MM.1S (cell line): ENCODE measurements at regions not wholly inside any gene's neighbourhood (a gene's known extent, or its start where the extent isn't known, plus 50 kb on each side); places are given as distances from the start of the nearest gene placed in this dataset.

Source experiments
- DNase-seq: peaks from one replicate; pipeline ENCODE4 v3.0.0-alpha.2; 2015
- H2AFZ ChIP-seq: fragments of 300-600 bp; sonication (generic); 2 replicates; pipeline ENCODE4 v1.6.0; 2016; ENCODE audit warnings: antibody characterized with exemption, low read length
- H3F3A ChIP-seq: fragments of 300-600 bp; sonication (generic); 2 replicates; pipeline ENCODE4 v1.6.1; 2016; ENCODE audit warnings: mild to moderate bottlenecking, antibody characterized with exemption, low read length, moderate library complexity, mixed read lengths; ENCODE audit not compliant: insufficient read depth
- H3K27ac ChIP-seq: fragments of 300-600 bp; sonication (generic); 2 replicates; pipeline ENCODE4 v1.5.1; 2016; ENCODE audit warnings: mild to moderate bottlenecking, low read length
- H3K27me3 ChIP-seq: fragments of 300-600 bp; sonication (generic); replicated peaks from 2 replicates; pipeline ENCODE4 v1.6.0; 2016; ENCODE audit warnings: low read length; ENCODE audit not compliant: insufficient read depth
- H3K36me3 ChIP-seq: fragments of 300-600 bp; sonication (generic); replicated peaks from 2 replicates; pipeline ENCODE4 v1.6.1; 2016; ENCODE audit warnings: mild to moderate bottlenecking, low read length, mixed read lengths; ENCODE audit not compliant: insufficient read depth
- H3K4me1 ChIP-seq: fragments of 300-600 bp; sonication (generic); 2 replicates; pipeline ENCODE4 v1.6.1; 2016; ENCODE audit warnings: low read length, mixed read lengths
- H3K4me2 ChIP-seq: fragments of 300-600 bp; sonication (generic); 2 replicates; pipeline ENCODE4 v1.6.0; 2016; ENCODE audit warnings: low read depth, low read length
- H3K4me3 ChIP-seq: fragments of 300-600 bp; sonication (generic); 2 replicates; pipeline ENCODE4 v1.5.1; 2016; ENCODE audit warnings: low read length, mixed read lengths
- H3K79me2 ChIP-seq: fragments of 300-600 bp; sonication (generic); 2 replicates; pipeline ENCODE4 v1.6.1; 2016; ENCODE audit warnings: mixed run types, low read length, mixed read lengths
- H3K9ac ChIP-seq: fragments of 300-600 bp; sonication (generic); 2 replicates; pipeline ENCODE4 v1.6.1; 2016; ENCODE audit warnings: low read length, mixed read lengths
- H3K9me2 ChIP-seq: fragments of 300-600 bp; sonication (generic); replicated peaks from 2 replicates; pipeline ENCODE4 v1.6.1; 2016; ENCODE audit warnings: mild to moderate bottlenecking, low read length, mixed read lengths; ENCODE audit not compliant: insufficient read depth
- H3K9me3 ChIP-seq: fragments of 300-600 bp; sonication (generic); replicated peaks from 2 replicates; pipeline ENCODE4 v1.6.1; 2016; ENCODE audit warnings: mild to moderate bottlenecking, low read length, mixed read lengths; ENCODE audit not compliant: insufficient read depth
- H4K20me1 ChIP-seq: fragments of 300-600 bp; sonication (generic); 2 replicates; pipeline ENCODE4 v1.6.1; 2016; ENCODE audit warnings: mild to moderate bottlenecking, low read length, moderate library complexity, mixed read lengths; ENCODE audit not compliant: insufficient read depth
- EZH2 ChIP-seq: fragments of 300-600 bp; sonication (generic); optimal IDR thresholded peaks from 2 replicates; pipeline ENCODE3; 2017; ENCODE audit warnings: low read depth, mild to moderate bottlenecking, antibody characterized with exemption, low read length, mixed read lengths
- EZH2phosphoT487 ChIP-seq: fragments of 300-600 bp; sonication (generic); IDR thresholded peaks from 2 replicates; pipeline ENCODE4 v1.6.1; 2018; ENCODE audit warnings: antibody characterized with exemption, low read length
- TF ChIP-seq, protein P1 (sequence below): fragments of 300-600 bp; sonication (generic); IDR thresholded peaks from 2 replicates; pipeline ENCODE4 v1.5.1; 2016; ENCODE audit warnings: antibody characterized with exemption, low read length, mixed read lengths

DNA sequence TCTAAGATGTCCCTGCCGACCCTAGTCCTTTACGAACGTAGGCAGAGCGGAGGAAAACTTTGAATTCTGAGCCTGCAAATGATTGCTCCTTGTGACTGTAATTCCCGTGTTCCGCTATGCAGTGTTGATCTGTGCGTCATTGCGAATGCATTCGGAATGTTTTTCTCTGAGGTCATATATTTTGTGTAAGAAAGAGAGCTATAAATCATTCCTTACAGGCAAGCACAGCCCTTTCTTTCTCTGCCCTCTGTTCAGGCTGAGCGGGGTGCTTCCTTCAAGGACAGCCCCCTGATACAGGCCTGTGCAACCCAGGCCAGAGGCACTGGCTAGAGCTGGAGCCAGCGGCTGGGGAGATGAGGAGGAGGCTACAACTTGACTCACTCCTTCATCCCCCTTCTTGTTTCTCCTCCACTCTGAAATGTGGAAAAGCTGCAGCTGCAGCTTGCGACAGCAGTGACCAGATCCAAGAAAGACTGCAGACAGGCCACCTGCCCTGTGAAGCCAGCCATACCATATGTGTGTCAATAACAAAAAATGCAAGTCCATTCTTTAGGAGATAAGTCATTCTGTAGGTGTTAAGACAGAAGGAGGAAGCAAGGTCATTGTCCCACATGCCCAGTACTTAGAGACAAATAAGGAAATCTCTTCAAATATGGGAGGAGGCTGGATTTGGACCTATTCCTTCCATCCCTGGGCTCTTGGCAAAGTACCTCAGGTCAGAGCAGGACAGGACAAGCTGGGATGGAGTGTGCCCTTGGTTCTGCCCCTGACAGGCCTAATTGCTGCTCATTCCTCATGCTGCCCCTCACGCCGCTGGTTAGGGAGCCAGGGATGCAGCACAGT, 345.7 kb upstream of the WWC1 start:
- H3K36me3 ChIP-seq, result no peaks in the 10 kb centered on the region
- no peaks in the 10 kb centered on the region for H3K27me3 ChIP-seq
- no peaks in the 10 kb centered on the region for H3F3A ChIP-seq
- H2AFZ ChIP-seq, result no peak overlapping the region
- no peaks in the 10 kb centered on the region for H3K4me1 ChIP-seq
- TF ChIP-seq, protein P1, sequence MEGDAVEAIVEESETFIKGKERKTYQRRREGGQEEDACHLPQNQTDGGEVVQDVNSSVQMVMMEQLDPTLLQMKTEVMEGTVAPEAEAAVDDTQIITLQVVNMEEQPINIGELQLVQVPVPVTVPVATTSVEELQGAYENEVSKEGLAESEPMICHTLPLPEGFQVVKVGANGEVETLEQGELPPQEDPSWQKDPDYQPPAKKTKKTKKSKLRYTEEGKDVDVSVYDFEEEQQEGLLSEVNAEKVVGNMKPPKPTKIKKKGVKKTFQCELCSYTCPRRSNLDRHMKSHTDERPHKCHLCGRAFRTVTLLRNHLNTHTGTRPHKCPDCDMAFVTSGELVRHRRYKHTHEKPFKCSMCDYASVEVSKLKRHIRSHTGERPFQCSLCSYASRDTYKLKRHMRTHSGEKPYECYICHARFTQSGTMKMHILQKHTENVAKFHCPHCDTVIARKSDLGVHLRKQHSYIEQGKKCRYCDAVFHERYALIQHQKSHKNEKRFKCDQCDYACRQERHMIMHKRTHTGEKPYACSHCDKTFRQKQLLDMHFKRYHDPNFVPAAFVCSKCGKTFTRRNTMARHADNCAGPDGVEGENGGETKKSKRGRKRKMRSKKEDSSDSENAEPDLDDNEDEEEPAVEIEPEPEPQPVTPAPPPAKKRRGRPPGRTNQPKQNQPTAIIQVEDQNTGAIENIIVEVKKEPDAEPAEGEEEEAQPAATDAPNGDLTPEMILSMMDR, result no peak
- no peak for TF ChIP-seq EZH2phosphoT487
- no peak for TF ChIP-seq EZH2
- H3K9me2 ChIP-seq, result no peaks in the 10 kb centered on the region
- H3K9me3 ChIP-seq, result no peaks in the 10 kb centered on the region
- no peak for DNase-seq
- H3K9ac ChIP-seq, result no peak overlapping the region
- no peaks in the 10 kb centered on the region for H3K79me2 ChIP-seq
- no peak overlapping the region for H3K4me3 ChIP-seq
- H3K4me2 ChIP-seq, result no peak overlapping the region
- no peak overlapping the region for H3K27ac ChIP-seq
- H4K20me1 ChIP-seq, result no peaks in the 10 kb centered on the region

GRCh38 chr5:167947306-167947705, 344.1 kb upstream of the WWC1 start:
- no peaks in the 10 kb centered on the region for H3F3A ChIP-seq
- H3K79me2 ChIP-seq, result no peaks in the 10 kb centered on the region
- H3K27me3 ChIP-seq, result no peaks in the 10 kb centered on the region
- no peaks in the 10 kb centered on the region for H3K36me3 ChIP-seq
- TF ChIP-seq, protein P1, result no peak
- TF ChIP-seq EZH2phosphoT487, result no peak
- H3K4me1 ChIP-seq, result no peaks in the 10 kb centered on the region
- no peak for DNase-seq
- no peaks in the 10 kb centered on the region for H4K20me1 ChIP-seq
- H3K4me3 ChIP-seq, result no peak overlapping the region
- H3K4me2 ChIP-seq, result no peak overlapping the region
- no peak overlapping the region for H3K27ac ChIP-seq
- no peaks in the 10 kb centered on the region for H3K9me3 ChIP-seq
- no peak overlapping the region for H3K9ac ChIP-seq
- H3K9me2 ChIP-seq, result no peaks in the 10 kb centered on the region
- no peak overlapping the region for H2AFZ ChIP-seq

- no peaks in the 10 kb centered on the region for H3F3A ChIP-seq
- no peaks in the 10 kb centered on the region for H4K20me1 ChIP-seq
- TF ChIP-seq EZH2, result no peak
- H3K27ac ChIP-seq, result no peak overlapping the region
- no peak overlapping the region for H3K9ac ChIP-seq
- no peaks in the 10 kb centered on the region for H3K36me3 ChIP-seq
- no peaks in the 10 kb centered on the region for H3K9me3 ChIP-seq
- H3K4me1 ChIP-seq, result no peaks in the 10 kb centered on the region
- no peaks in the 10 kb centered on the region for H3K79me2 ChIP-seq
- no peak overlapping the region for H2AFZ ChIP-seq
- no peak overlapping the region for H3K4me3 ChIP-seq
- H3K9me2 ChIP-seq, result no peaks in the 10 kb centered on the region
- no peak overlapping the region for H3K4me2 ChIP-seq
- no peaks in the 10 kb centered on the region for H3K27me3 ChIP-seq
- DNase-seq, result no peak
Observed at GRCh38 chr5:167948251-167948650, 343.2 kb upstream of the WWC1 start.

DNA sequence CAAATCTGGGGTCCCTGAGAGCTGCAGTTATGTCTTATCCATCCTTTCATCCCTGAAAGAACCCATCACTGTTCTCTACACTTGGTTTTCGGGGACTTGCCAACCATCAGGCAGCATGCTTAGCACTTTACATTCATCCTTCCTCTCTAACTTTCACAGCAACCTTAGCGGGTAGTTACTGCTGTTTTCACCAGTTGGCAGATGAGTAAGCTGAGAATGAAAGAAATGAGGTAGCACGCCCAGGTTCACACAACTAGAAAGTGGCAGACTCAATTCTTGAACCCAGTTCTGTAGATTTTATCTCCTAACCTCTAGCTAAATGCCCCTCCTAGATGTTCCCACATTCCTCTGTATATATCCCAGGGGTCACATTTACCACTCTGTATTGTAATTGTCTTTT, 342.0 kb upstream of the WWC1 start:
- H3K9me2 ChIP-seq, result no peaks in the 10 kb centered on the region
- H4K20me1 ChIP-seq, result no peaks in the 10 kb centered on the region
- H2AFZ ChIP-seq, result no peak overlapping the region
- H3K27ac ChIP-seq, result no peak overlapping the region
- no peaks in the 10 kb centered on the region for H3K79me2 ChIP-seq
- TF ChIP-seq EZH2, result no peak
- no peak for TF ChIP-seq EZH2phosphoT487
- TF ChIP-seq, protein P1, result no peak
- H3K4me2 ChIP-seq, result no peak overlapping the region
- H3K9me3 ChIP-seq, result no peaks in the 10 kb centered on the region
- H3K4me3 ChIP-seq, result no peak overlapping the region
- no peak overlapping the region for H3K9ac ChIP-seq
- H3K4me1 ChIP-seq, result no peaks in the 10 kb centered on the region
- H3K36me3 ChIP-seq, result no peaks in the 10 kb centered on the region
- DNase-seq, result no peak
- H3F3A ChIP-seq, result no peaks in the 10 kb centered on the region
- no peaks in the 10 kb centered on the region for H3K27me3 ChIP-seq
